ENCODE measurements at regions not wholly inside any gene's neighbourhood (a gene's known extent, or its start where the extent isn't known, plus 50 kb on each side); places are given as distances from the start of the nearest gene placed in this dataset.
A peak's percentile ranks its signal among the peaks of the same experiment; 100 is the strongest.
"Not testable (repeated sequence)": the region's sequence is repeated elsewhere in the genome, so short reads cannot be mapped to it uniquely, and the experiment has no call there.

DNA sequence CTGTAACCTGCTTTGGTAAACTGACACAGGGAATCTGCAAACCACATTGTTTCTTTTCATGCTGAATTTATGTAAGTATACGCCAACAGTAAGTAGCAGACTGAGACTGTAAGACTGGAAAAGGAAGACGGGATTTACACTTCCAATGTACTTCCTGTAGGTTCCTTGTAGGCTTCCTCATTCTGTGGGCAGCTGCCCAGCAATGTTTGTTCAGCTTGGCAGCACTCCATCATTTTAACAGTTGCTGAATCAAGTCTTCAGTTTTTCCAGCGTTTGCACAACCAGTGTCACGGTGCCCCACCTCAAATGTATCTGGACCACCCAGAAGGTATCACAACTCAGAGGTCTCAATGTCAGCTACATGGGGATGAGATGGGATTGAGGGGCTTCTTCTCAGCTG is 232.6 kb downstream of the PRDM9 start:
- no peak for DNase-seq (ENCODE audit: low read depth in 2 of 2)
- H3K4me3 ChIP-seq (replicated peaks in 1 of 2; ENCODE audit: low read depth in 2 of 2, low read length in 2 of 2): no peak overlapping the region
- TF ChIP-seq, protein P1, sequence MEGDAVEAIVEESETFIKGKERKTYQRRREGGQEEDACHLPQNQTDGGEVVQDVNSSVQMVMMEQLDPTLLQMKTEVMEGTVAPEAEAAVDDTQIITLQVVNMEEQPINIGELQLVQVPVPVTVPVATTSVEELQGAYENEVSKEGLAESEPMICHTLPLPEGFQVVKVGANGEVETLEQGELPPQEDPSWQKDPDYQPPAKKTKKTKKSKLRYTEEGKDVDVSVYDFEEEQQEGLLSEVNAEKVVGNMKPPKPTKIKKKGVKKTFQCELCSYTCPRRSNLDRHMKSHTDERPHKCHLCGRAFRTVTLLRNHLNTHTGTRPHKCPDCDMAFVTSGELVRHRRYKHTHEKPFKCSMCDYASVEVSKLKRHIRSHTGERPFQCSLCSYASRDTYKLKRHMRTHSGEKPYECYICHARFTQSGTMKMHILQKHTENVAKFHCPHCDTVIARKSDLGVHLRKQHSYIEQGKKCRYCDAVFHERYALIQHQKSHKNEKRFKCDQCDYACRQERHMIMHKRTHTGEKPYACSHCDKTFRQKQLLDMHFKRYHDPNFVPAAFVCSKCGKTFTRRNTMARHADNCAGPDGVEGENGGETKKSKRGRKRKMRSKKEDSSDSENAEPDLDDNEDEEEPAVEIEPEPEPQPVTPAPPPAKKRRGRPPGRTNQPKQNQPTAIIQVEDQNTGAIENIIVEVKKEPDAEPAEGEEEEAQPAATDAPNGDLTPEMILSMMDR (IDR thresholded peaks at IDR 0.05; ENCODE audit: low read depth, low read length): no peak

DNA sequence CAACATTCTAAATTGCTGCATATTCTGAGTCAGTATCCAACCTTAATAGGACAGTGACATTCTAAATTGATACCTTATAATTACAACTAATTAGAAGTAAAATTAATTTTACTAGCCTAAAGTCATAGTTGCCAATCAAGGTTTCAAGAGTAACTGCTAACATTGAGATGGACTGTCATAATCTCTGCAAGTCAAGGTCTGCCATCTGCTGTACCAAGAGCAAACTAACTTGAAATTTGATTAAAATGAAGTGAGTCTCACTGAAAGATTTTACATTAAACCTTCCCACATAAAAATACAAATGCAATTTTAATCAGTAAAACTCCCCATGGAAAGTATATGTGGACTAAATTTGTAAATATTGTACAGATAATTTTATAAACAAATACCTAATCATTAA is 235.3 kb downstream of the PRDM9 start:
- TF ChIP-seq, protein P1 (IDR thresholded peaks at IDR 0.05; ENCODE audit: low read depth, low read length): no peak
- no peak overlapping the region for H3K4me3 ChIP-seq (replicated peaks in 1 of 2; ENCODE audit: low read depth in 2 of 2, low read length in 2 of 2)
- peak in 1 of 2 donors; percentile 2 for DNase-seq (ENCODE audit: low read depth in 2 of 2)

DNA sequence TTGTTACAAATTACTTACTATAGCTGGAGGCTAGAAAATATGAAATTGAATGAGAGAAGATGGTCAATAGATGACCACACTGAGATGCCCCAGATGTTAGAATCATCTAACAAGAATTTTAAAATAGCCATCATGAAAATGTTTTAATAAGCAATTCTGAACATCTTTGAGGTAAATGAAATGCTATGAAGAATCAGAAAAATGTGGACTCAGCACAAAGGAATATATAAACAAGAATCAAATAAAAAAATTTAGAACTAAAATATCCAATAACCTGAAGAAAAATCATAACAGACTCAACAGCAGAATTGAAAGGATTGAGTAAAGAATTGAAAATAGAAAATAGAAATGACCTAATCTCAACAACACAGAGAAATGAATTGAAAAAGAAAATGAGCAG is 248.5 kb downstream of the PRDM9 start:
- TF ChIP-seq, protein P1 (IDR thresholded peaks at IDR 0.05; ENCODE audit: low read depth, low read length): no peak
- no peak for DNase-seq (ENCODE audit: low read depth in 2 of 2)
- H3K4me3 ChIP-seq (replicated peaks in 1 of 2; ENCODE audit: low read depth in 2 of 2, low read length in 2 of 2): no peak overlapping the region

DNA sequence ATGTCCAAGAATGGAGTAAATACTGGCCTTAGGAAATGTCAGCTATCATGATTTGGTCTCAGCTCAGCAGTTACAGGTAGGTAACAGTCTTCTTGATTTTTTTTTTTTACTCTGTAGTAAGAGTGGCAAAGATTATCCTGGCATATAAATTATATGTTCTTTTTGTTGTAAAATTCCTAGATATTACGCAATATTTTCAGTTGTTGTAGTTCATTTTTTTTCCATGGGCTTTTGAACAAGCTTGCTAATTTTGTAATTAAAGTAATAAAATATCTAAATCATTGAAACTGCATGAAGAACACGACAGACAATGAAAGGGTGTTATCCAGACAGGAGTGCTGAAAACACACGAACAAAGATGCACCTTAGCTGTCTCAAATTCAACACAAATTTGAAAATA is 249.4 kb downstream of the PRDM9 start:
- no peak for DNase-seq (ENCODE audit: low read depth in 2 of 2)
- H3K4me3 ChIP-seq (replicated peaks in 1 of 2; ENCODE audit: low read depth in 2 of 2, low read length in 2 of 2): no peak overlapping the region
- TF ChIP-seq, protein P1 (IDR thresholded peaks at IDR 0.05; ENCODE audit: low read depth, low read length): no peak

DNA sequence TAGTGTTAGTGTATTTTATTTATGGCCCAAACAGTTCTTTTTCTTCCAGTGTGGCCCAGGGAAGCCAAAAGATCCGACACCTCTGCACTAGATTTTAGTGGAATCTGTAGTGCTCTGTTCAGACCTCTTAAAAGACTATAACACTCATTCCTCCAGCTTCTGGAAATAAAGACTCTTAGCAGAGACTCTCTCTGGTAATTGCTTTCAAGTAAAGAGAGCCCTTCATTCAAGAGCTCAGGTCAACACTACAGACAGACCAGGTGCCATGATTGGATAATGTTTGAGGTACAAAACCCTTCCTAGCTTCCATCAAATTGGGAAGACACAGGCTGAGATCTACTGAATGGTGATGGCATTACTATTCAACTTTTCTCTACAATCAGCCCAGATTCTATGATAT is 255.8 kb downstream of the PRDM9 start:
- no peak overlapping the region for H3K4me3 ChIP-seq (replicated peaks in 1 of 2; ENCODE audit: low read depth in 2 of 2, low read length in 2 of 2)
- DNase-seq (ENCODE audit: low read depth in 2 of 2): no peak
- TF ChIP-seq, protein P1 (IDR thresholded peaks at IDR 0.05; ENCODE audit: low read depth, low read length): no peak

DNA sequence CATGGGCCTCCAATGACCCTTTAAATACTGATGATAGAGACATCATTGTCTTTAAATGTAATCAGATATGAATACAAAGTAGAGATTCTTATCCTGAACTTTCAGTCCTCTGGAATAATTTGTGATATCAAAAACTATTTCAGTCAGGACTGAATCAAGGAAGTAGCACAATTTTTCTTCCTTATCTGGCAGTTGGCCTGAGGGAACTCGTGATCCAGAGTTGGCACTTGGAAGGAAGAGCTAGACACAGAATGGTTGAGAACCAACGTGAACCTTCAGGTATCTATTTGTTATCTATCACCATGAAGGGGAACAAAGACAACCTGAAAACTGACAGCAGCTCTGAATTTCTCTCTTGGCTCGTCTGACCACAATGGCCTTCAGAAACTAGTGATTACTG is 269.3 kb downstream of the PRDM9 start:
- no peak for DNase-seq (ENCODE audit: low read depth in 2 of 2)
- TF ChIP-seq, protein P1 (IDR thresholded peaks at IDR 0.05; ENCODE audit: low read depth, low read length): no peak
- no peak overlapping the region for H3K4me3 ChIP-seq (replicated peaks in 1 of 2; ENCODE audit: low read depth in 2 of 2, low read length in 2 of 2)

DNA sequence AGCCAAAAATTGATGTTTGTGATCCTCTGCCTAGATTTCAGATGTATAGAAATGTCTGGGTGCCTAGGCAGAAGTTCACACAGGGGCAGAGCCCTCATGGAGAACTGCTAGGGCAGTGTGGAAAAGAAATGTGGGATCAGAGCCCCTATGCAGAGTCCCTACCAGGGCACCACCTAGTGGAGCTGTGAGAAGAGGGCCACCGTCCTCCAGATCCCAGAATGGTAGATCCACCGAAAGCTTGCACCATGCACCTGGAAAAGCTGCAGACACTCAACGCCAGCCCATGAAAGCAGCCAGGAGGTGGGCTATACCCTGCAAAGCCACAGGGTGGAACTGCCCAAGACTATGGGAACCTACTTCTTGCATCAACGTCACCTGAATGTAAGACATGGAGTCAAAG is 292.9 kb downstream of the PRDM9 start:
- H3K4me3 ChIP-seq (replicated peaks in 1 of 2; ENCODE audit: low read depth in 2 of 2, low read length in 2 of 2); DNase-seq (ENCODE audit: low read depth in 2 of 2): not testable (repeated sequence)

Measured in cardiac fibroblast (primary cell).